GM18499 (cell line): ENCODE measurements at regions not wholly inside any gene's neighbourhood (a gene's known extent, or its start where the extent isn't known, plus 50 kb on each side); places are given as distances from the start of the nearest gene placed in this dataset.
"Not testable (repeated sequence)": the region's sequence is repeated elsewhere in the genome, so short reads cannot be mapped to it uniquely, and the experiment has no call there.

Experiments used
- ATAC-seq: cut with Tn5 transposase; IDR thresholded peaks from one replicate; pipeline ENCODE4 v1.9.1; 2021; ENCODE audit warnings: moderate number of reproducible peaks; ENCODE audit not compliant: insufficient read depth, unreplicated experiment

- ATAC-seq = no peak
These were observed 299.0 kb downstream of the NR2F2 start for GRCh38 chr15:96629511-96629910.

- ATAC-seq = no peak
These were observed 308.3 kb downstream of the NR2F2 start for GRCh38 chr15:96638793-96639192.

GRCh38 chr15:96645796-96646195 is 315.3 kb downstream of the NR2F2 start:
- no peak for ATAC-seq

- ATAC-seq = no peak
These were observed 318.4 kb downstream of the NR2F2 start for GRCh38 chr15:96648866-96649265.

- no peak for ATAC-seq
These were observed 326.6 kb downstream of the NR2F2 start for GRCh38 chr15:96657096-96657495.

GRCh38 chr15:96666979-96667378 is 336.5 kb downstream of the NR2F2 start:
- ATAC-seq = not testable (repeated sequence)

- ATAC-seq = no peak
These were observed 339.9 kb downstream of the NR2F2 start for GRCh38 chr15:96670389-96670788.

- no peak for ATAC-seq
These were observed 342.1 kb downstream of the NR2F2 start for GRCh38 chr15:96672629-96673028.

- ATAC-seq = no peak
These were observed 347.9 kb downstream of the NR2F2 start for GRCh38 chr15:96678386-96678785.

- ATAC-seq = no peak
These were observed 357.0 kb downstream of the NR2F2 start for GRCh38 chr15:96687388-96688107.

GRCh38 chr15:96690733-96691132 is 360.2 kb downstream of the NR2F2 start:
- no peak for ATAC-seq

- no peak for ATAC-seq
These were observed 362.3 kb downstream of the NR2F2 start for GRCh38 chr15:96692826-96693225.

GRCh38 chr15:96693515-96693914 is 363.0 kb downstream of the NR2F2 start:
- no peak for ATAC-seq

GRCh38 chr15:96693990-96694517 is 363.6 kb downstream of the NR2F2 start:
- ATAC-seq = no peak

- no peak for ATAC-seq
These were observed 364.9 kb downstream of the NR2F2 start for GRCh38 chr15:96695426-96695825.

- ATAC-seq = no peak
These were observed 369.4 kb downstream of the NR2F2 start for GRCh38 chr15:96699871-96700401.

GRCh38 chr15:96700555-96700954 is 370.1 kb downstream of the NR2F2 start:
- ATAC-seq = no peak

GRCh38 chr15:96701443-96701842 is 370.9 kb downstream of the NR2F2 start:
- ATAC-seq = no peak

- no peak for ATAC-seq
These were observed 371.4 kb downstream of the NR2F2 start for GRCh38 chr15:96701877-96702276.

- no peak for ATAC-seq
These were observed 372.1 kb downstream of the NR2F2 start for GRCh38 chr15:96702589-96702988.

GRCh38 chr15:96703091-96703490 is 372.6 kb downstream of the NR2F2 start:
- ATAC-seq = no peak
